H1 (cell line): ENCODE measurements at regions not wholly inside any gene's neighbourhood (a gene's known extent, or its start where the extent isn't known, plus 50 kb on each side); places are given as distances from the start of the nearest gene placed in this dataset.

ENCODE experiments used
- BRCA1 ChIP-seq: IDR thresholded peaks from 2 replicates; pipeline ENCODE4 v1.6.1; 2012; ENCODE audit warnings: low read depth, low read length, improper control_type of control experiment
- CBX5 ChIP-seq: fragments of 300-800, 300-1000 bp; sonication (generic); IDR thresholded peaks from 2 replicates; pipeline ENCODE4 v1.7.1; 2016; ENCODE audit warnings: antibody characterized with exemption, low read length, low read depth
- EP300 ChIP-seq, 2 experiments: IDR thresholded peaks; 1 replicate in 1 of 2; 2 replicates in 1 of 2; pipeline ENCODE4 v1.6.1; 2011 to 2012; ENCODE audit warnings: low read depth in 2 of 2, low read length in 2 of 2, mild to moderate bottlenecking in 2 of 2, borderline replicate concordance in 1 of 2, inconsistent platforms in 1 of 2, moderate library complexity in 1 of 2
- JUND ChIP-seq: IDR thresholded peaks from 2 replicates; pipeline ENCODE4 v1.6.1; 2011; ENCODE audit warnings: mild to moderate bottlenecking, improper control_type of control experiment, low read length
- POLR2A ChIP-seq, 2 experiments: IDR thresholded peaks; 1 replicate in 1 of 2; 2 replicates in 1 of 2; pipeline ENCODE4 v1.6.1; 2011; ENCODE audit warnings: low read depth in 2 of 2, low read length in 2 of 2, mild to moderate bottlenecking in 2 of 2; ENCODE audit errors: control extremely low read depth in 1 of 2
- POLR2AphosphoS5 ChIP-seq: IDR thresholded peaks from 2 replicates; pipeline ENCODE4 v1.6.1; 2011; ENCODE audit warnings: low read depth, low read length
- TBP ChIP-seq: IDR thresholded peaks from 2 replicates; pipeline ENCODE4 v1.6.1; 2011; ENCODE audit warnings: low read depth, low read length, improper control_type of control experiment
- TEAD4 ChIP-seq: IDR thresholded peaks from 2 replicates; pipeline ENCODE4 v1.6.1; 2012; ENCODE audit warnings: low read depth, low read length, inconsistent platforms, mixed read lengths
- TF ChIP-seq, protein P1 (sequence below), 3 experiments: IDR thresholded peaks; 1 replicate in 2 of 3; 2 replicates in 1 of 3; pipeline versions ENCODE4 v1.5.1 to v1.6.1; 2011; ENCODE audit warnings: low read length in 3 of 3, mild to moderate bottlenecking in 3 of 3, inconsistent platforms in 2 of 3, low read depth in 1 of 3, moderate library complexity in 1 of 3; ENCODE audit not compliant: insufficient read depth in 1 of 3; ENCODE audit errors: control extremely low read depth in 1 of 3

GRCh38 chr17:12287953-12288352, 267.3 kb downstream of the MAP2K4 start:
- TF ChIP-seq, protein P1, sequence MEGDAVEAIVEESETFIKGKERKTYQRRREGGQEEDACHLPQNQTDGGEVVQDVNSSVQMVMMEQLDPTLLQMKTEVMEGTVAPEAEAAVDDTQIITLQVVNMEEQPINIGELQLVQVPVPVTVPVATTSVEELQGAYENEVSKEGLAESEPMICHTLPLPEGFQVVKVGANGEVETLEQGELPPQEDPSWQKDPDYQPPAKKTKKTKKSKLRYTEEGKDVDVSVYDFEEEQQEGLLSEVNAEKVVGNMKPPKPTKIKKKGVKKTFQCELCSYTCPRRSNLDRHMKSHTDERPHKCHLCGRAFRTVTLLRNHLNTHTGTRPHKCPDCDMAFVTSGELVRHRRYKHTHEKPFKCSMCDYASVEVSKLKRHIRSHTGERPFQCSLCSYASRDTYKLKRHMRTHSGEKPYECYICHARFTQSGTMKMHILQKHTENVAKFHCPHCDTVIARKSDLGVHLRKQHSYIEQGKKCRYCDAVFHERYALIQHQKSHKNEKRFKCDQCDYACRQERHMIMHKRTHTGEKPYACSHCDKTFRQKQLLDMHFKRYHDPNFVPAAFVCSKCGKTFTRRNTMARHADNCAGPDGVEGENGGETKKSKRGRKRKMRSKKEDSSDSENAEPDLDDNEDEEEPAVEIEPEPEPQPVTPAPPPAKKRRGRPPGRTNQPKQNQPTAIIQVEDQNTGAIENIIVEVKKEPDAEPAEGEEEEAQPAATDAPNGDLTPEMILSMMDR (IDR thresholded peaks at IDR 0.05; ENCODE audit: control extremely low read depth in 1 of 3, insufficient read depth in 1 of 3, low read depth in 1 of 3, low read length in 3 of 3), result no peak
- no peak for TF ChIP-seq CBX5
- TF ChIP-seq POLR2AphosphoS5, result no peak
- TF ChIP-seq JUND, result no peak
- no peak for TF ChIP-seq TEAD4
- TF ChIP-seq TBP, result no peak
- TF ChIP-seq BRCA1, result no peak
- no peak for TF ChIP-seq POLR2A (IDR thresholded peaks at IDR 0.05; ENCODE audit: control extremely low read depth in 1 of 2, low read depth in 2 of 2, low read length in 2 of 2)
- no peak for TF ChIP-seq EP300 (IDR thresholded peaks at IDR 0.05; ENCODE audit: borderline replicate concordance in 1 of 2, low read depth in 2 of 2, low read length in 2 of 2)
